SK-N-SH (cell line): ENCODE measurements at regions not wholly inside any gene's neighbourhood (a gene's known extent, or its start where the extent isn't known, plus 50 kb on each side); places are given as distances from the start of the nearest gene placed in this dataset.

Source experiments
- CTCF ChIA-PET: fragments of 300-600, 350-600 bp; formaldehyde crosslinking; extraction: SDS; loops from one replicate; lab custom pipeline; 2021; lab: Yijun Ruan, JAX
- POLR2A ChIA-PET: fragments of 350-600 bp; sonication (Branson Sonifier 250); formaldehyde crosslinking; extraction: SDS; loops from one replicate; lab custom pipeline; 2020; ENCODE audit warnings: antibody characterized with exemption, inconsistent platforms; lab: Yijun Ruan, JAX
- DNase-seq: peaks from one replicate; pipeline ENCODE4 v3.0.0; 2012
- H2AFZ ChIP-seq: fragments of 200-600 bp; sonication (generic); 2 replicates; pipeline ENCODE4 v1.8.1; 2016; ENCODE audit warnings: antibody characterized with exemption, mild to moderate bottlenecking, low read depth
- H3F3A ChIP-seq: fragments of 200-600 bp; sonication (generic); replicated peaks from 2 replicates; pipeline ENCODE3; 2016; ENCODE audit warnings: antibody characterized with exemption, mild to moderate bottlenecking; ENCODE audit not compliant: insufficient read depth
- H3K27ac ChIP-seq, 2 experiments: fragments of 200-500 bp in 1 of 2; fragments of 200-600 bp in 1 of 2; sonication (Bioruptor generic) in 1 of 2; sonication (generic), shearing (Covaris generic) in 1 of 2; 2 replicates each; pipeline versions ENCODE4 v1.5.1 to v1.6.1; 2014 to 2016; ENCODE audit warnings: low read depth in 2 of 2, inconsistent platforms in 1 of 2, low read length in 1 of 2, mild to moderate bottlenecking in 1 of 2, mixed read lengths in 1 of 2
- H3K27me3 ChIP-seq: fragments of 200-600 bp; sonication (generic), shearing (Covaris generic); 2 replicates; pipeline ENCODE4 v1.6.1; 2016; ENCODE audit warnings: mixed run types; ENCODE audit not compliant: insufficient read depth
- H3K36me3 ChIP-seq, 2 experiments: fragments of 200-500 bp in 1 of 2; fragments of 200-600 bp in 1 of 2; sonication (Bioruptor generic) in 1 of 2; sonication (generic) in 1 of 2; replicated peaks in 1 of 2; 2 replicates each; pipeline versions ENCODE3 to v1.5.1; 2014 to 2016; ENCODE audit warnings: low read length in 1 of 2, mild to moderate bottlenecking in 1 of 2; ENCODE audit not compliant: insufficient read depth in 2 of 2, control insufficient read depth in 1 of 2
- H3K4me1 ChIP-seq, 2 experiments: fragments of 200-500 bp in 1 of 2; fragments of 200-600 bp in 1 of 2; sonication (Bioruptor generic) in 1 of 2; sonication (generic), shearing (Covaris generic) in 1 of 2; 2 replicates each; pipeline versions ENCODE4 v1.5.1 to v1.6.1; 2014 to 2016; ENCODE audit warnings: low read depth in 1 of 2, low read length in 1 of 2, mixed run types in 1 of 2; ENCODE audit not compliant: insufficient read depth in 2 of 2, control insufficient read depth in 1 of 2
- H3K4me2 ChIP-seq: fragments of 200-600 bp; sonication (generic), shearing (Covaris generic); 2 replicates; pipeline ENCODE4 v1.6.1; 2017; ENCODE audit warnings: mixed run types
- H3K4me3 ChIP-seq, 2 experiments: fragments of 200-500 bp in 1 of 2; fragments of 200-600 bp in 1 of 2; sonication (Bioruptor generic) in 1 of 2; sonication (generic), shearing (Covaris generic) in 1 of 2; 2 replicates each; pipeline versions ENCODE4 v1.5.1 to v1.8.1; 2014 to 2016; ENCODE audit warnings: low read depth in 2 of 2, inconsistent platforms in 1 of 2, low read length in 1 of 2, mild to moderate bottlenecking in 1 of 2, mixed read lengths in 1 of 2, moderate library complexity in 1 of 2
- H3K79me2 ChIP-seq: fragments of 200-600 bp; sonication (generic); 2 replicates; pipeline ENCODE4 v1.8.1; 2017; ENCODE audit warnings: mild to moderate bottlenecking; ENCODE audit not compliant: insufficient read depth
- H3K9ac ChIP-seq: fragments of 200-600 bp; sonication (generic); 2 replicates; pipeline ENCODE4 v1.6.1; 2017; ENCODE audit warnings: mixed run types
- H3K9me2 ChIP-seq: fragments of 200-600 bp; sonication (generic); 2 replicates; pipeline ENCODE4 v1.6.1; 2017; ENCODE audit warnings: mixed run types
- H3K9me3 ChIP-seq: fragments of 200-600 bp; sonication (generic); 2 replicates; pipeline ENCODE4 v1.6.1; 2017; ENCODE audit warnings: mixed run types, mild to moderate bottlenecking, moderate library complexity
- H4K20me1 ChIP-seq: fragments of 200-600 bp; sonication (generic); 2 replicates; pipeline ENCODE4 v1.6.1; 2017; ENCODE audit warnings: mild to moderate bottlenecking, mixed run types; ENCODE audit not compliant: insufficient read depth
- EP300 ChIP-seq, 2 experiments: IDR thresholded peaks; 2 replicates each; pipeline versions ENCODE4 v1.4.0 to v1.6.1; 2012; ENCODE audit warnings: borderline replicate concordance in 1 of 2, low read depth in 1 of 2, low read length in 1 of 2
- EZH2phosphoT487 ChIP-seq: fragments of 200-600 bp; sonication (generic); IDR thresholded peaks from 2 replicates; pipeline ENCODE4 v1.6.1; 2017; ENCODE audit warnings: low read depth, mixed run types, mild to moderate bottlenecking, antibody characterized with exemption, moderate library complexity, borderline replicate concordance
- FOXJ3 ChIP-seq: sonication (generic); formaldehyde crosslinking; IDR thresholded peaks from 2 replicates; pipeline ENCODE4 v1.5.1; 2020; ENCODE audit warnings: mild to moderate bottlenecking, missing genetic modification reagents
- FOXM1 ChIP-seq: IDR thresholded peaks from 2 replicates; pipeline ENCODE4 v1.4.0; 2012; ENCODE audit warnings: low read depth, mild to moderate bottlenecking
- IRF3 ChIP-seq: fragments of 150-350 bp; IDR thresholded peaks from 2 replicates; pipeline ENCODE4 v1.6.1; 2016; ENCODE audit warnings: mild to moderate bottlenecking, low read depth, low read length
- JUND ChIP-seq: IDR thresholded peaks from 2 replicates; pipeline ENCODE4 v1.4.0; 2012
- MAX ChIP-seq: IDR thresholded peaks from 2 replicates; pipeline ENCODE4 v1.4.0; 2012; ENCODE audit warnings: low read depth
- MXI1 ChIP-seq: IDR thresholded peaks from 2 replicates; pipeline ENCODE4 v1.6.1; 2012; ENCODE audit warnings: mild to moderate bottlenecking, low read depth, low read length, improper control_type of control experiment
- NFIC ChIP-seq: IDR thresholded peaks from 2 replicates; pipeline ENCODE4 v1.4.0; 2012; ENCODE audit warnings: borderline replicate concordance
- NRF1 ChIP-seq: IDR thresholded peaks from 2 replicates; pipeline ENCODE4 v1.6.1; 2012; ENCODE audit warnings: low read depth, mild to moderate bottlenecking, low read length
- POLR2AphosphoS5 ChIP-seq: IDR thresholded peaks from 2 replicates; pipeline ENCODE4 v1.6.1; 2012; ENCODE audit warnings: low read depth, low read length
- RCOR1 ChIP-seq: fragments of 150-350 bp; IDR thresholded peaks from 2 replicates; pipeline ENCODE4 v1.6.1; 2017; ENCODE audit warnings: antibody characterized with exemption, low read length
- RXRA ChIP-seq: IDR thresholded peaks from 2 replicates; pipeline ENCODE4 v1.4.0; 2012; ENCODE audit warnings: low read depth, mild to moderate bottlenecking, borderline replicate concordance
- SIN3A ChIP-seq: IDR thresholded peaks from 2 replicates; pipeline ENCODE4 v1.6.1; 2012; ENCODE audit warnings: low read depth, mild to moderate bottlenecking, low read length, moderate library complexity, borderline replicate concordance
- SMC3 ChIP-seq: IDR thresholded peaks from 2 replicates; pipeline ENCODE4 v1.6.1; 2012; ENCODE audit warnings: low read depth, low read length, improper control_type of control experiment
- TCF12 ChIP-seq: IDR thresholded peaks from 2 replicates; pipeline ENCODE4 v1.4.0; 2012
- ZBTB33 ChIP-seq: IDR thresholded peaks from 2 replicates; pipeline ENCODE4 v1.4.0; 2012; ENCODE audit warnings: low read depth, borderline replicate concordance
- WGBS: methylation state at CpG from one replicate; pipeline ENCODE4 v1.1.6; 2017; ENCODE audit warnings: low lambda C conversion rate; 5-methylcytosine and 5-hydroxymethylcytosine counted together
- TF ChIP-seq, protein P1 (sequence below): IDR thresholded peaks from 2 replicates; pipeline ENCODE4 v1.6.1; 2012; ENCODE audit warnings: mild to moderate bottlenecking, low read depth, low read length, moderate library complexity
- TF ChIP-seq, protein P2 (sequence below): IDR thresholded peaks from 2 replicates; pipeline ENCODE4 v1.4.0; 2012; ENCODE audit warnings: low read depth, borderline replicate concordance

- Histone ChIP-seq H3K9me2 (no peaks in the 10 kb centered on the region), H3K4me2 (no peak overlapping the region), H3K9me3 (no peaks in the 10 kb centered on the region), H3K36me3 (no peaks in the 10 kb centered on the region), H4K20me1 (no peaks in the 10 kb centered on the region), H2AFZ (no peak overlapping the region), H3K27me3 (no peaks in the 10 kb centered on the region), H3K4me3 (no peak overlapping the region), H3K27ac (no peak overlapping the region), H3F3A (no peaks in the 10 kb centered on the region), H3K79me2 (no peaks in the 10 kb centered on the region), H3K4me1 (no peaks in the 10 kb centered on the region; a peak in 1 of 4 replicates), H3K9ac (no peak overlapping the region)
- TF ChIP-seq EZH2phosphoT487 (no peak), NRF1 (no peak), IRF3 (no peak), POLR2AphosphoS5 (no peak), MAX (no peak), SIN3A (no peak), RXRA (no peak), JUND (no peak), EP300 (IDR thresholded peaks at IDR 0.05; ENCODE audit: borderline replicate concordance in 1 of 2, low read depth in 1 of 2, low read length in 1 of 2) (no peak), TCF12 (no peak), FOXM1 (no peak), FOXJ3 (no peak), MXI1 (no peak), SMC3 (no peak), ZBTB33 (no peak), NFIC (no peak), RCOR1 (no peak)
- TF ChIP-seq, protein P1, sequence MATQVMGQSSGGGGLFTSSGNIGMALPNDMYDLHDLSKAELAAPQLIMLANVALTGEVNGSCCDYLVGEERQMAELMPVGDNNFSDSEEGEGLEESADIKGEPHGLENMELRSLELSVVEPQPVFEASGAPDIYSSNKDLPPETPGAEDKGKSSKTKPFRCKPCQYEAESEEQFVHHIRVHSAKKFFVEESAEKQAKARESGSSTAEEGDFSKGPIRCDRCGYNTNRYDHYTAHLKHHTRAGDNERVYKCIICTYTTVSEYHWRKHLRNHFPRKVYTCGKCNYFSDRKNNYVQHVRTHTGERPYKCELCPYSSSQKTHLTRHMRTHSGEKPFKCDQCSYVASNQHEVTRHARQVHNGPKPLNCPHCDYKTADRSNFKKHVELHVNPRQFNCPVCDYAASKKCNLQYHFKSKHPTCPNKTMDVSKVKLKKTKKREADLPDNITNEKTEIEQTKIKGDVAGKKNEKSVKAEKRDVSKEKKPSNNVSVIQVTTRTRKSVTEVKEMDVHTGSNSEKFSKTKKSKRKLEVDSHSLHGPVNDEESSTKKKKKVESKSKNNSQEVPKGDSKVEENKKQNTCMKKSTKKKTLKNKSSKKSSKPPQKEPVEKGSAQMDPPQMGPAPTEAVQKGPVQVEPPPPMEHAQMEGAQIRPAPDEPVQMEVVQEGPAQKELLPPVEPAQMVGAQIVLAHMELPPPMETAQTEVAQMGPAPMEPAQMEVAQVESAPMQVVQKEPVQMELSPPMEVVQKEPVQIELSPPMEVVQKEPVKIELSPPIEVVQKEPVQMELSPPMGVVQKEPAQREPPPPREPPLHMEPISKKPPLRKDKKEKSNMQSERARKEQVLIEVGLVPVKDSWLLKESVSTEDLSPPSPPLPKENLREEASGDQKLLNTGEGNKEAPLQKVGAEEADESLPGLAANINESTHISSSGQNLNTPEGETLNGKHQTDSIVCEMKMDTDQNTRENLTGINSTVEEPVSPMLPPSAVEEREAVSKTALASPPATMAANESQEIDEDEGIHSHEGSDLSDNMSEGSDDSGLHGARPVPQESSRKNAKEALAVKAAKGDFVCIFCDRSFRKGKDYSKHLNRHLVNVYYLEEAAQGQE = no peak
- TF ChIP-seq, protein P2, sequence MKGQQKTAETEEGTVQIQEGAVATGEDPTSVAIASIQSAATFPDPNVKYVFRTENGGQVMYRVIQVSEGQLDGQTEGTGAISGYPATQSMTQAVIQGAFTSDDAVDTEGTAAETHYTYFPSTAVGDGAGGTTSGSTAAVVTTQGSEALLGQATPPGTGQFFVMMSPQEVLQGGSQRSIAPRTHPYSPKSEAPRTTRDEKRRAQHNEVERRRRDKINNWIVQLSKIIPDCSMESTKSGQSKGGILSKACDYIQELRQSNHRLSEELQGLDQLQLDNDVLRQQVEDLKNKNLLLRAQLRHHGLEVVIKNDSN = no peak
- ChIA-PET POLR2A (no interaction called here), CTCF (no interaction called here)
- no peak for DNase-seq
- WGBS = 25% methylated on average over 10 of the region's 10 CpGs
Measured at GRCh38 chr6:165227644-165228329, 81.6 kb downstream of the C6orf118 start.
